ENCODE measurements at regions not wholly inside any gene's neighbourhood (a gene's known extent, or its start where the extent isn't known, plus 50 kb on each side); places are given as distances from the start of the nearest gene placed in this dataset.

GRCh38 chr9:129394061-129394885 lies 216.2 kb upstream of the IER5L start:
- no peak overlapping the region for H3K4me3 ChIP-seq (ENCODE audit: low read length)
- H3K4me1 Mint-ChIP-seq: no peaks in the 10 kb centered on the region
- intact Hi-C loops (cut with micrococcal nuclease): no loop called here
- no peaks in the 10 kb centered on the region for H3K9me3 ChIP-seq (ENCODE audit: control insufficient read depth, insufficient read depth, low read length)
- WGBS (ENCODE audit: insufficient coverage): 86% methylated on average over 25 of the region's 25 CpGs
- no peaks in the 10 kb centered on the region for H3K36me3 Mint-ChIP-seq
- H3K27me3 ChIP-seq (ENCODE audit: control insufficient read depth, insufficient read depth, low read length): no peaks in the 10 kb centered on the region
- no peaks in the 10 kb centered on the region for H3K9me3 Mint-ChIP-seq
- TF ChIP-seq CTCF (IDR thresholded peaks at IDR 0.05): no peak
- H3K4me1 ChIP-seq (ENCODE audit: control insufficient read depth, insufficient read depth, low read length): no peaks in the 10 kb centered on the region
- H3K27ac ChIP-seq (ENCODE audit: low read length): no peak overlapping the region
- no peak for DNase-seq
- H3K4me3 Mint-ChIP-seq: no peak overlapping the region
- H3K27me3 Mint-ChIP-seq (ENCODE audit: low read depth in 2 of 2): no peaks in the 10 kb centered on the region
- no peak overlapping the region for H3K27ac Mint-ChIP-seq
- ATAC-seq: no peak
- H3K36me3 ChIP-seq (ENCODE audit: control insufficient read depth, insufficient read depth, low read length): no peaks in the 10 kb centered on the region

- DNase-seq: no peak
- Histone ChIP-seq H3K4me1 (ENCODE audit: control insufficient read depth, insufficient read depth, low read length) (no peaks in the 10 kb centered on the region), H3K27me3 (ENCODE audit: control insufficient read depth, insufficient read depth, low read length) (no peaks in the 10 kb centered on the region), H3K27ac (ENCODE audit: low read length) (no peak overlapping the region), H3K36me3 (ENCODE audit: control insufficient read depth, insufficient read depth, low read length) (no peaks in the 10 kb centered on the region), H3K9me3 (ENCODE audit: control insufficient read depth, insufficient read depth, low read length) (no peaks in the 10 kb centered on the region), H3K4me3 (ENCODE audit: low read length) (no peak overlapping the region)
- WGBS (ENCODE audit: insufficient coverage): 86% methylated on average over 5 of the region's 5 CpGs
- no peak for ATAC-seq
- H3K4me1 Mint-ChIP-seq: no peaks in the 10 kb centered on the region
- H3K27me3 Mint-ChIP-seq (ENCODE audit: low read depth in 2 of 2): no peaks in the 10 kb centered on the region
- TF ChIP-seq CTCF (IDR thresholded peaks at IDR 0.05): no peak
- H3K36me3 Mint-ChIP-seq: no peaks in the 10 kb centered on the region
- H3K9me3 Mint-ChIP-seq: no peaks in the 10 kb centered on the region
- intact Hi-C loops (cut with micrococcal nuclease): no loop called here
- H3K27ac Mint-ChIP-seq: no peak overlapping the region
- H3K4me3 Mint-ChIP-seq: no peak overlapping the region
Measured at GRCh38 chr9:129393064-129393463, 215.0 kb upstream of the IER5L start.

- TF ChIP-seq CTCF (IDR thresholded peaks at IDR 0.05): no peak
- H3K27me3 ChIP-seq (ENCODE audit: control insufficient read depth, insufficient read depth, low read length): no peaks in the 10 kb centered on the region
- no peaks in the 10 kb centered on the region for H3K36me3 Mint-ChIP-seq
- intact Hi-C loops (cut with micrococcal nuclease): no loop called here
- no peak overlapping the region for H3K4me3 ChIP-seq (ENCODE audit: low read length)
- H3K27me3 Mint-ChIP-seq (ENCODE audit: low read depth in 2 of 2): no peaks in the 10 kb centered on the region
- DNase-seq (no peak), ATAC-seq (no peak)
- H3K4me1 Mint-ChIP-seq: no peaks in the 10 kb centered on the region
- H3K4me3 Mint-ChIP-seq: no peak overlapping the region
- H3K4me1 ChIP-seq (ENCODE audit: control insufficient read depth, insufficient read depth, low read length): no peaks in the 10 kb centered on the region
- no peak overlapping the region for H3K27ac ChIP-seq (ENCODE audit: low read length)
- H3K9me3 ChIP-seq (ENCODE audit: control insufficient read depth, insufficient read depth, low read length): no peaks in the 10 kb centered on the region
- H3K27ac Mint-ChIP-seq: no peak overlapping the region
- H3K36me3 ChIP-seq (ENCODE audit: control insufficient read depth, insufficient read depth, low read length): no peaks in the 10 kb centered on the region
- H3K9me3 Mint-ChIP-seq: no peaks in the 10 kb centered on the region
- 82% methylated on average over 12 of the region's 12 CpGs for WGBS (ENCODE audit: insufficient coverage)
Measured at GRCh38 chr9:129392093-129392541, 214.1 kb upstream of the IER5L start.

- H3K4me1 Mint-ChIP-seq: no peaks in the 10 kb centered on the region
- intact Hi-C loops (cut with micrococcal nuclease): no loop called here
- TF ChIP-seq CTCF (IDR thresholded peaks at IDR 0.05): no peak
- H3K9me3 Mint-ChIP-seq: no peaks in the 10 kb centered on the region
- no peaks in the 10 kb centered on the region for H3K9me3 ChIP-seq (ENCODE audit: control insufficient read depth, insufficient read depth, low read length)
- no peaks in the 10 kb centered on the region for H3K36me3 Mint-ChIP-seq
- no peak for DNase-seq
- H3K27me3 Mint-ChIP-seq (ENCODE audit: low read depth in 2 of 2): no peaks in the 10 kb centered on the region
- H3K4me1 ChIP-seq (ENCODE audit: control insufficient read depth, insufficient read depth, low read length): no peaks in the 10 kb centered on the region
- no peak overlapping the region for H3K27ac ChIP-seq (ENCODE audit: low read length)
- ATAC-seq: no peak
- no peaks in the 10 kb centered on the region for H3K36me3 ChIP-seq (ENCODE audit: control insufficient read depth, insufficient read depth, low read length)
- no peak overlapping the region for H3K27ac Mint-ChIP-seq
- no peak overlapping the region for H3K4me3 ChIP-seq (ENCODE audit: low read length)
- 94% methylated on average over 12 of the region's 12 CpGs for WGBS (ENCODE audit: insufficient coverage)
- H3K4me3 Mint-ChIP-seq: no peak overlapping the region
- H3K27me3 ChIP-seq (ENCODE audit: control insufficient read depth, insufficient read depth, low read length): no peaks in the 10 kb centered on the region
Measured at GRCh38 chr9:129391221-129391661, 213.2 kb upstream of the IER5L start.

Measured in natural killer cell (primary cell).